ENCODE measurements at regions not wholly inside any gene's neighbourhood (a gene's known extent, or its start where the extent isn't known, plus 50 kb on each side); places are given as distances from the start of the nearest gene placed in this dataset.

- Histone ChIP-seq H3K4me2 (ENCODE audit: insufficient read depth in 1 of 2, low read depth in 2 of 2, low read length in 2 of 2) (no peak overlapping the region), H2BK15ac (ENCODE audit: low read length) (no peak overlapping the region), H3K27ac (ENCODE audit: low read depth, low read length) (no peak overlapping the region), H3K27me3 (replicated peaks in 1 of 4; ENCODE audit: control insufficient read depth in 3 of 4, extremely low read depth in 1 of 4, insufficient read depth in 3 of 4, low read length in 3 of 4) (no peaks in the 10 kb centered on the region), H3K23ac (ENCODE audit: insufficient read length) (no peak overlapping the region), H3K18ac (ENCODE audit: extremely low read depth, low read length) (no peak overlapping the region), H2AK5ac (ENCODE audit: low read depth, low read length) (no peak overlapping the region), H2BK5ac (ENCODE audit: low read depth, low read length) (no peak overlapping the region), H3K9me3 (ENCODE audit: insufficient read depth in 2 of 2, low read depth in 1 of 2, low read length in 1 of 2) (no peaks in the 10 kb centered on the region), H3K4me3 (ENCODE audit: extremely low read depth in 1 of 4, insufficient read depth in 2 of 4, low read depth in 3 of 4, low read length in 4 of 4) (no peak overlapping the region), H2BK120ac (replicated peaks; ENCODE audit: low read depth, low read length) (no peak overlapping the region), H3K23me2 (ENCODE audit: low read depth, low read length) (no peaks in the 10 kb centered on the region), H4K5ac (ENCODE audit: insufficient read length, low read depth, low read length) (no peak overlapping the region), H3K36me3 (ENCODE audit: control insufficient read depth in 2 of 4, insufficient read depth in 4 of 4, low read length in 3 of 4) (no peaks in the 10 kb centered on the region), H4K91ac (replicated peaks; ENCODE audit: insufficient read length, low read length) (no peak overlapping the region), H3K79me1 (ENCODE audit: low read depth, low read length) (no peaks in the 10 kb centered on the region), H2BK20ac (ENCODE audit: low read length) (no peak overlapping the region), H3K4ac (replicated peaks; ENCODE audit: insufficient read length, low read depth, low read length) (no peak overlapping the region), H3K4me1 (replicated peaks in 1 of 4; ENCODE audit: control insufficient read depth in 3 of 4, insufficient read depth in 4 of 4, low read length in 3 of 4) (no peaks in the 10 kb centered on the region), H4K20me1 (replicated peaks in 1 of 2; ENCODE audit: control insufficient read depth in 1 of 2, insufficient read depth in 2 of 2, low read length in 2 of 2) (no peaks in the 10 kb centered on the region), H4K8ac (ENCODE audit: extremely low read depth, insufficient read depth, low read length) (no peak overlapping the region), H3K9ac (replicated peaks in 1 of 4; ENCODE audit: extremely low read depth in 1 of 4, low read depth in 3 of 4, low read length in 3 of 4) (no peak overlapping the region), H2AFZ (ENCODE audit: low read length) (no peak overlapping the region; the same call in 1 of the 2 replicates), H3K56ac (replicated peaks; ENCODE audit: insufficient read length, low read depth, low read length) (no peak overlapping the region), H3K79me2 (ENCODE audit: control insufficient read depth in 1 of 2, insufficient read depth in 2 of 2, low read length in 2 of 2) (no peaks in the 10 kb centered on the region), H3K14ac (ENCODE audit: insufficient read length) (no peak overlapping the region), H2BK12ac (ENCODE audit: low read depth, low read length) (no peak overlapping the region)
- DNase-seq (ENCODE audit: low read depth in 1 of 2, low spot score in 2 of 2): no peak
- FAIRE-seq: no peak
- ChIA-PET CTCF (ENCODE audit: partially characterized antibody) (interaction anchor here (1.3 kb wide), 1 partner anchor 10 kb away, joined by 4 read pairs; no protein-coding TSS in a partner anchor), POLR2A (ENCODE audit: partially characterized antibody) (no interaction called here)
- whole genome bisulfite sequencing, 2 experiments (ENCODE audit: extremely low coverage in 1 of 2, insufficient coverage in 1 of 2, insufficient read length in 1 of 2, insufficient replicate concordance in 2 of 2, low coverage in 1 of 2, low lambda C conversion rate in 2 of 2, missing lambda C conversion rate in 1 of 2): 90% methylated on average over 37 of the region's 49 CpGs; no CpG with 5 or more reads in 1 of the 2 experiments
- no peak for TF ChIP-seq RXRA (IDR thresholded peaks at IDR 0.05; ENCODE audit: insufficient read depth, low read depth, low read length)
- no peak for TF ChIP-seq JUN (IDR thresholded peaks at IDR 0.05; ENCODE audit: low read depth, low read length)
- TF ChIP-seq SAP30 (IDR thresholded peaks at IDR 0.05; ENCODE audit: insufficient read depth, insufficient replicate concordance, low read length): no peak
- no peak for TF ChIP-seq EP300 (IDR thresholded peaks at IDR 0.05; ENCODE audit: borderline replicate concordance in 1 of 2, low read depth in 2 of 2, low read length in 2 of 2)
- TF ChIP-seq BACH1 (IDR thresholded peaks at IDR 0.05; ENCODE audit: low read length): no peak
- no peak for TF ChIP-seq RNF2 (IDR thresholded peaks at IDR 0.05; ENCODE audit: borderline replicate concordance, low read depth, low read length, missing control alignments, poor library complexity, severe bottlenecking)
- no peak for TF ChIP-seq GABPA (IDR thresholded peaks at IDR 0.05; ENCODE audit: borderline replicate concordance, insufficient read depth, low read length)
- TF ChIP-seq USF2 (IDR thresholded peaks at IDR 0.05; ENCODE audit: low read length): no peak
- TF ChIP-seq PHF8 (conservative IDR thresholded peaks at IDR 0.05; ENCODE audit: low read depth, low read length): no peak
- TF ChIP-seq NRF1 (IDR thresholded peaks at IDR 0.05; ENCODE audit: low read depth, low read length): no peak
Observed at GRCh38 chr9:14978022-14979000, 68.1 kb upstream of the FREM1 start.
